ENCODE measurements at regions not wholly inside any gene's neighbourhood (a gene's known extent, or its start where the extent isn't known, plus 50 kb on each side); places are given as distances from the start of the nearest gene placed in this dataset.
"Not testable (repeated sequence)": the region's sequence is repeated elsewhere in the genome, so short reads cannot be mapped to it uniquely, and the experiment has no call there.

- Mint-ChIP-seq H3K4me3 (no peak overlapping the region), H3K9me3 (no peaks in the 10 kb centered on the region), H3K27me3 (ENCODE audit: insufficient read depth, low read depth) (peaks cover 4% of the 10 kb centered on the region), H3K4me1 (no peaks in the 10 kb centered on the region), H3K36me3 (no peaks in the 10 kb centered on the region), H3K27ac (no peak overlapping the region)
- Histone ChIP-seq H3K36me3 (no peaks in the 10 kb centered on the region), H3K4me2 (no peak overlapping the region), H3K79me2 (ENCODE audit: low read depth) (no peaks in the 10 kb centered on the region), H3F3A (ENCODE audit: low read depth) (no peaks in the 10 kb centered on the region), H3K4me3 (no peak overlapping the region), H3K27ac (no peak overlapping the region), H3K9me3 (ENCODE audit: low read depth) (no peaks in the 10 kb centered on the region), H4K20me1 (ENCODE audit: low read depth) (no peaks in the 10 kb centered on the region), H3K4me1 (no peaks in the 10 kb centered on the region), H2AFZ (replicated peaks) (no peak overlapping the region), H3K27me3 (no peaks in the 10 kb centered on the region), H3K9ac (no peak overlapping the region)
- no peak for DNase-seq (ENCODE audit: low spot score)
- TF ChIP-seq, protein P1, sequence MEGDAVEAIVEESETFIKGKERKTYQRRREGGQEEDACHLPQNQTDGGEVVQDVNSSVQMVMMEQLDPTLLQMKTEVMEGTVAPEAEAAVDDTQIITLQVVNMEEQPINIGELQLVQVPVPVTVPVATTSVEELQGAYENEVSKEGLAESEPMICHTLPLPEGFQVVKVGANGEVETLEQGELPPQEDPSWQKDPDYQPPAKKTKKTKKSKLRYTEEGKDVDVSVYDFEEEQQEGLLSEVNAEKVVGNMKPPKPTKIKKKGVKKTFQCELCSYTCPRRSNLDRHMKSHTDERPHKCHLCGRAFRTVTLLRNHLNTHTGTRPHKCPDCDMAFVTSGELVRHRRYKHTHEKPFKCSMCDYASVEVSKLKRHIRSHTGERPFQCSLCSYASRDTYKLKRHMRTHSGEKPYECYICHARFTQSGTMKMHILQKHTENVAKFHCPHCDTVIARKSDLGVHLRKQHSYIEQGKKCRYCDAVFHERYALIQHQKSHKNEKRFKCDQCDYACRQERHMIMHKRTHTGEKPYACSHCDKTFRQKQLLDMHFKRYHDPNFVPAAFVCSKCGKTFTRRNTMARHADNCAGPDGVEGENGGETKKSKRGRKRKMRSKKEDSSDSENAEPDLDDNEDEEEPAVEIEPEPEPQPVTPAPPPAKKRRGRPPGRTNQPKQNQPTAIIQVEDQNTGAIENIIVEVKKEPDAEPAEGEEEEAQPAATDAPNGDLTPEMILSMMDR (IDR thresholded peaks at IDR 0.05) = no peak
- no peak for TF ChIP-seq EZH2phosphoT487 (IDR thresholded peaks at IDR 0.05)
- TF ChIP-seq EZH2 (IDR thresholded peaks at IDR 0.05) = no peak
Observed at GRCh38 chr1:194361374-194362131, 1175.1 kb upstream of the B3GALT2 start.

- no peaks in the 10 kb centered on the region for H3K36me3 ChIP-seq
- no peak overlapping the region for H3K4me2 ChIP-seq
- H3K27ac ChIP-seq = no peak overlapping the region
- Mint-ChIP-seq H3K4me3 (no peak overlapping the region), H3K4me1 (no peaks in the 10 kb centered on the region), H3K36me3 (no peaks in the 10 kb centered on the region), H3K27ac (no peak overlapping the region), H3K27me3 (ENCODE audit: insufficient read depth, low read depth) (peaks cover 4% of the 10 kb centered on the region), H3K9me3 (no peaks in the 10 kb centered on the region)
- no peak overlapping the region for H2AFZ ChIP-seq (replicated peaks)
- H3K9ac ChIP-seq = no peak overlapping the region
- H3K79me2 ChIP-seq (ENCODE audit: low read depth) = no peaks in the 10 kb centered on the region
- H3K27me3 ChIP-seq = no peaks in the 10 kb centered on the region
- no peaks in the 10 kb centered on the region for H3K9me3 ChIP-seq (ENCODE audit: low read depth)
- no peaks in the 10 kb centered on the region for H3F3A ChIP-seq (ENCODE audit: low read depth)
- DNase-seq (ENCODE audit: low spot score) = no peak
- H3K4me1 ChIP-seq = no peaks in the 10 kb centered on the region
- TF ChIP-seq EZH2 (IDR thresholded peaks at IDR 0.05) (no peak), EZH2phosphoT487 (IDR thresholded peaks at IDR 0.05) (no peak)
- H3K4me3 ChIP-seq = no peak overlapping the region
- H4K20me1 ChIP-seq (ENCODE audit: low read depth) = no peaks in the 10 kb centered on the region
Observed at GRCh38 chr1:194358208-194358581, 1171.8 kb upstream of the B3GALT2 start.

GRCh38 chr1:194357573-194358207 is 1171.3 kb upstream of the B3GALT2 start:
- H3K4me2 ChIP-seq; H2AFZ ChIP-seq (replicated peaks); H3K9me3 ChIP-seq (ENCODE audit: low read depth); H4K20me1 ChIP-seq (ENCODE audit: low read depth); H3K27me3 Mint-ChIP-seq (ENCODE audit: insufficient read depth, low read depth); H3K4me1 Mint-ChIP-seq; H3K4me1 ChIP-seq; H3K36me3 ChIP-seq; H3K27me3 ChIP-seq; H3K9ac ChIP-seq; DNase-seq (ENCODE audit: low spot score); H3K79me2 ChIP-seq (ENCODE audit: low read depth); H3K4me3 Mint-ChIP-seq; H3K4me3 ChIP-seq; H3K27ac ChIP-seq; H3K9me3 Mint-ChIP-seq; H3F3A ChIP-seq (ENCODE audit: low read depth); H3K36me3 Mint-ChIP-seq; H3K27ac Mint-ChIP-seq: not testable (repeated sequence)

DNA sequence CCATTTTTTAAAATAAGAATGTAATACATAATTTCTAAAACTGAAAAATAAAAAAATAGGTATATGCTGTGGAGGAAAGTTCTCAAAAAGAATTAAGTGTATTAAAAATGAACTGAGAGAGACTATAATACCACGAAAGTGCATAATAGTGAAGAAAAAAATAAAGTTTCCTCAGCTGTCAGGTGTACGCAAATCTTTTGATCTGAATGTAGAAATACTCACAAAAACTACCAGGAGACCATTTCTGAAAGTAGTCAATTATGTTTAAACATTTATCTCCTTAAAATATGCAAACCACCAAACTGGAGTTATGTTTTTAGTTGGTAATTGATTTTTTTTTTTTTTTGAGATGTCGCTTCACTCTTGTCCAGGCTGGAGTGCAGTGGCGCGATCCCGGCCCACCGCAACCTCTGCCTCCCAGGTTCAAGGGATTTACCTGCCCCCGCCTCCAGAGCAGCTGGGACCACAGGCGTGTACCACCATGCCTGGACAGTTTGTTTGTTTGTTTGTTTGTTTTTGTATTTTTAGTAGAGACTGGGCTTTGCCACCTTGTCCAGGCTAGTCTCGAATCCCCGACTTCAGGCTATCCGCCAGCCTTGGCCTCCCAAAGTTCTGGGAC is 1169.2 kb upstream of the B3GALT2 start:
- peaks cover 4% of the 10 kb centered on the region for H3K27me3 Mint-ChIP-seq (ENCODE audit: insufficient read depth, low read depth)
- no peak overlapping the region for H3K27ac Mint-ChIP-seq
- no peaks in the 10 kb centered on the region for H3K9me3 Mint-ChIP-seq
- no peak for DNase-seq (ENCODE audit: low spot score)
- Histone ChIP-seq H2AFZ (replicated peaks) (no peak overlapping the region), H3K79me2 (ENCODE audit: low read depth) (no peaks in the 10 kb centered on the region), H3K27ac (no peak overlapping the region), H3K27me3 (no peaks in the 10 kb centered on the region), H3K4me3 (no peak overlapping the region), H3F3A (ENCODE audit: low read depth) (no peaks in the 10 kb centered on the region), H4K20me1 (ENCODE audit: low read depth) (no peaks in the 10 kb centered on the region), H3K9me3 (ENCODE audit: low read depth) (no peaks in the 10 kb centered on the region), H3K36me3 (no peaks in the 10 kb centered on the region), H3K4me1 (no peaks in the 10 kb centered on the region), H3K9ac (no peak overlapping the region), H3K4me2 (no peak overlapping the region)
- H3K36me3 Mint-ChIP-seq = no peaks in the 10 kb centered on the region
- no peak for TF ChIP-seq EZH2 (IDR thresholded peaks at IDR 0.05)
- no peak for TF ChIP-seq EZH2phosphoT487 (IDR thresholded peaks at IDR 0.05)
- TF ChIP-seq, protein P1 (IDR thresholded peaks at IDR 0.05) = no peak
- no peak overlapping the region for H3K4me3 Mint-ChIP-seq
- no peaks in the 10 kb centered on the region for H3K4me1 Mint-ChIP-seq

All from neural progenitor cell (in vitro differentiated cells).